Prostate gland (tissue), 2 donors: ENCODE measurements at regions not wholly inside any gene's neighbourhood (a gene's known extent, or its start where the extent isn't known, plus 50 kb on each side); places are given as distances from the start of the nearest gene placed in this dataset.

Experiments used
- POLR2A ChIP-seq: fragments of 450-650 bp; IDR thresholded peaks from one replicate; pipeline ENCODE4 v1.6.1; 2016; ENCODE audit warnings: antibody characterized with exemption, mild to moderate bottlenecking
- TF ChIP-seq, protein P1 (sequence below), 4 experiments: fragments of 200-600 bp in 2 of 4; fragments of 450-650 bp in 2 of 4; sonication (generic) in 2 of 4; IDR thresholded peaks; 1 replicate in 3 of 4; 2 replicates in 1 of 4; pipeline ENCODE4 v1.5.1; 2016 to 2019; ENCODE audit warnings: antibody characterized with exemption in 4 of 4, mild to moderate bottlenecking in 2 of 4, moderate library complexity in 2 of 4

GRCh38 chr5:99926463-99926862 is 608.7 kb upstream of the FAM174A start:
- TF ChIP-seq, protein P1, sequence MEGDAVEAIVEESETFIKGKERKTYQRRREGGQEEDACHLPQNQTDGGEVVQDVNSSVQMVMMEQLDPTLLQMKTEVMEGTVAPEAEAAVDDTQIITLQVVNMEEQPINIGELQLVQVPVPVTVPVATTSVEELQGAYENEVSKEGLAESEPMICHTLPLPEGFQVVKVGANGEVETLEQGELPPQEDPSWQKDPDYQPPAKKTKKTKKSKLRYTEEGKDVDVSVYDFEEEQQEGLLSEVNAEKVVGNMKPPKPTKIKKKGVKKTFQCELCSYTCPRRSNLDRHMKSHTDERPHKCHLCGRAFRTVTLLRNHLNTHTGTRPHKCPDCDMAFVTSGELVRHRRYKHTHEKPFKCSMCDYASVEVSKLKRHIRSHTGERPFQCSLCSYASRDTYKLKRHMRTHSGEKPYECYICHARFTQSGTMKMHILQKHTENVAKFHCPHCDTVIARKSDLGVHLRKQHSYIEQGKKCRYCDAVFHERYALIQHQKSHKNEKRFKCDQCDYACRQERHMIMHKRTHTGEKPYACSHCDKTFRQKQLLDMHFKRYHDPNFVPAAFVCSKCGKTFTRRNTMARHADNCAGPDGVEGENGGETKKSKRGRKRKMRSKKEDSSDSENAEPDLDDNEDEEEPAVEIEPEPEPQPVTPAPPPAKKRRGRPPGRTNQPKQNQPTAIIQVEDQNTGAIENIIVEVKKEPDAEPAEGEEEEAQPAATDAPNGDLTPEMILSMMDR (IDR thresholded peaks at IDR 0.05): no peak
- no peak for TF ChIP-seq POLR2A
